ENCODE measurements at regions not wholly inside any gene's neighbourhood (a gene's known extent, or its start where the extent isn't known, plus 50 kb on each side); places are given as distances from the start of the nearest gene placed in this dataset.

GRCh38 chr2:113806217-113806913, 49.9 kb upstream of the SLC35F5 start:
- H3K79me2 ChIP-seq (ENCODE audit: control insufficient read depth, insufficient read depth, low read length) = no peaks in the 10 kb centered on the region
- peaks cover 5 to 11% of the 10 kb centered on the region in 2 experiments for H3K27me3 ChIP-seq (ENCODE audit: control insufficient read depth in 2 of 2, insufficient read depth in 2 of 2, low read length in 2 of 2)
- intact Hi-C loops (cut with micrococcal nuclease) (no loop called here), dilution Hi-C loops (cut with MboI; ENCODE audit: extremely low pct_ligation_motif_present, low sequenced_read_pairs) (no loop called here)
- no peak overlapping the region for H3K4me3 ChIP-seq (replicated peaks in 1 of 3; ENCODE audit: insufficient read depth in 1 of 3, low read depth in 1 of 3, low read length in 3 of 3)
- H3K9me3 ChIP-seq (replicated peaks; ENCODE audit: control insufficient read depth, insufficient read depth, low read length) = no peaks in the 10 kb centered on the region
- no peak for FAIRE-seq
- no peak for DNase-seq (ENCODE audit: low read depth, low spot score)
- TF ChIP-seq CTCF (IDR thresholded peaks at IDR 0.05; ENCODE audit: extremely low read depth in 1 of 2, insufficient read depth in 1 of 2, low read depth in 1 of 2, low read length in 2 of 2) (no peak), MYC (IDR thresholded peaks at IDR 0.05; ENCODE audit: low read depth, low read length) (no peak), JUN (IDR thresholded peaks at IDR 0.05; ENCODE audit: borderline replicate concordance, insufficient read depth, insufficient read length, low read depth) (no peak), POLR2AphosphoS5 (IDR thresholded peaks at IDR 0.05; ENCODE audit: insufficient read depth, low read depth, low read length) (no peak), GATA2 (IDR thresholded peaks at IDR 0.05; ENCODE audit: insufficient read depth, insufficient read length, low read depth, low read length) (no peak), FOS (IDR thresholded peaks at IDR 0.05; ENCODE audit: borderline replicate concordance, insufficient read depth, low read length) (no peak)
- no TSS peak for BruUV-seq (replicated peaks)
- CTCF ChIA-PET = no interaction called here
- no peak overlapping the region for H3K4me2 ChIP-seq (ENCODE audit: insufficient read depth, low read length)
- H3K27ac ChIP-seq (ENCODE audit: insufficient read depth, low read depth, low read length) = no peak overlapping the region
- no peaks in the 10 kb centered on the region for H3K4me1 ChIP-seq (ENCODE audit: control insufficient read depth, extremely low read depth, insufficient read depth, low read length)
- POLR2A ChIA-PET = no interaction called here
- H3K36me3 ChIP-seq (ENCODE audit: control insufficient read depth in 2 of 2, extremely low read depth in 1 of 2, insufficient read depth in 2 of 2, low read length in 2 of 2) = no peaks in the 10 kb centered on the region
- H3K9me1 ChIP-seq (replicated peaks; ENCODE audit: control insufficient read depth, extremely low read depth, insufficient read depth, low read length) = no peaks in the 10 kb centered on the region
- no peak overlapping the region for H2AFZ ChIP-seq (ENCODE audit: low read depth, low read length)
- H4K20me1 ChIP-seq (replicated peaks; ENCODE audit: control insufficient read depth, extremely low read depth, insufficient read depth, low read length) = no peaks in the 10 kb centered on the region
- H3K9ac ChIP-seq (replicated peaks; ENCODE audit: extremely low read depth, insufficient read depth, low read length) = no peak overlapping the region
